Calu3 (cell line): ENCODE measurements at regions not wholly inside any gene's neighbourhood (a gene's known extent, or its start where the extent isn't known, plus 50 kb on each side); places are given as distances from the start of the nearest gene placed in this dataset.

Experiments used
- BruUV-seq: library from RNA; stranded (reverse); fragments of 400-500 nt; replicated peaks from 2 replicates; lab custom pipeline; 2021; lab: Mats Ljungman, UMichigan
- CTCF ChIA-PET: fragments of 300-600 bp; sonication (Branson Sonifier 250); formaldehyde crosslinking; loops from one replicate; lab custom pipeline; 2022; ENCODE audit warnings: antibody characterized with exemption; lab: Charles Lee
- DNase-seq: peaks from one replicate; pipeline ENCODE4 v3.0.0; 2022
- H3K27ac Mint-ChIP-seq: one replicate; pipeline ENCODE4 v1.8.0; 2022; ENCODE audit warnings: mixed read lengths; ENCODE audit not compliant: unreplicated experiment
- H3K27me3 Mint-ChIP-seq: one replicate; pipeline ENCODE4 v1.8.0; 2022; ENCODE audit warnings: mixed read lengths; ENCODE audit not compliant: unreplicated experiment
- H3K36me3 Mint-ChIP-seq: one replicate; pipeline ENCODE4 v1.8.0; 2022; ENCODE audit warnings: mild to moderate bottlenecking, moderate library complexity, mixed read lengths; ENCODE audit not compliant: insufficient read depth, unreplicated experiment
- H3K4me1 Mint-ChIP-seq: one replicate; pipeline ENCODE4 v1.8.0; 2022; ENCODE audit warnings: mild to moderate bottlenecking, low read depth, mixed read lengths; ENCODE audit not compliant: unreplicated experiment
- H3K4me3 Mint-ChIP-seq: one replicate; pipeline ENCODE4 v1.8.0; 2022; ENCODE audit warnings: mild to moderate bottlenecking, low read depth, moderate library complexity, mixed read lengths; ENCODE audit not compliant: unreplicated experiment
- H3K9me3 Mint-ChIP-seq: one replicate; pipeline ENCODE4 v1.8.0; 2022; ENCODE audit warnings: low read depth, mixed read lengths; ENCODE audit not compliant: unreplicated experiment
- CTCF ChIP-seq: fragments of 200-600 bp; IDR thresholded peaks from one replicate; pipeline ENCODE4 v1.8.0; 2022; ENCODE audit warnings: antibody characterized with exemption; ENCODE audit not compliant: unreplicated experiment
- intact Hi-C: fragments of 100-400 bp; cut with micrococcal nuclease; formaldehyde crosslinking; loops from one replicate; pipeline ENCODE4 v1.10.0; 2022; ENCODE audit not compliant: unreplicated experiment

- no TSS peak for BruUV-seq
- peaks cover 43% of the 10 kb centered on the region for H3K27me3 Mint-ChIP-seq
- intact Hi-C loops = no loop called here
These were observed 169.9 kb downstream of the MACROH2A1 start for GRCh38 chr5:135229122-135229521.

GRCh38 chr5:135228222-135228621 is 170.8 kb downstream of the MACROH2A1 start:
- no peak for TF ChIP-seq CTCF
- intact Hi-C loops = no loop called here
- H3K4me1 Mint-ChIP-seq = no peaks in the 10 kb centered on the region
- CTCF ChIA-PET = interaction anchor here (0.7 kb wide), 1 partner anchor 10 kb away, joined by 3 read pairs; no protein-coding TSS in a partner anchor
- no peaks in the 10 kb centered on the region for H3K36me3 Mint-ChIP-seq
- no peak overlapping the region for H3K27ac Mint-ChIP-seq
- peaks cover 43% of the 10 kb centered on the region for H3K27me3 Mint-ChIP-seq
- no TSS peak for BruUV-seq
- H3K4me3 Mint-ChIP-seq = no peak overlapping the region
- no peaks in the 10 kb centered on the region for H3K9me3 Mint-ChIP-seq
- no peak for DNase-seq

More at GRCh38 chr5:135229122-135229521, 169.9 kb downstream of the MACROH2A1 start:
- Mint-ChIP-seq H3K9me3 (no peaks in the 10 kb centered on the region), H3K4me3 (no peak overlapping the region), H3K36me3 (no peaks in the 10 kb centered on the region), H3K4me1 (no peaks in the 10 kb centered on the region), H3K27ac (no peak overlapping the region)
- no peak for TF ChIP-seq CTCF
- DNase-seq = no peak
- CTCF ChIA-PET = no interaction called here

GRCh38 chr5:135227064-135228022 is 171.7 kb downstream of the MACROH2A1 start:
- CTCF ChIA-PET = interaction anchor here (0.5 to 0.7 kb wide), 2 partner anchors 9 to 597 kb away, joined by 3 read pairs; no protein-coding TSS in a partner anchor

More at GRCh38 chr5:135227064-135228022, 171.7 kb downstream of the MACROH2A1 start:
- Mint-ChIP-seq H3K4me3 (no peak overlapping the region), H3K36me3 (no peaks in the 10 kb centered on the region), H3K27me3 (peaks cover 46% of the 10 kb centered on the region), H3K9me3 (no peaks in the 10 kb centered on the region), H3K27ac (no peak overlapping the region), H3K4me1 (no peaks in the 10 kb centered on the region)
- DNase-seq = no peak
- TF ChIP-seq CTCF = no peak
- no TSS peak for BruUV-seq
- intact Hi-C loops = no loop called here
